Epithelial cell of esophagus (primary cell): ENCODE measurements at regions not wholly inside any gene's neighbourhood (a gene's known extent, or its start where the extent isn't known, plus 50 kb on each side); places are given as distances from the start of the nearest gene placed in this dataset.

Experiments used
- DNase-seq: peaks from one replicate; pipeline ENCODE4 v3.0.0; 2010; ENCODE audit warnings: low read depth
- H3K4me3 ChIP-seq: 2 replicates; pipeline ENCODE4 v1.5.1; 2011; ENCODE audit warnings: mild to moderate bottlenecking, low read length, control low read depth
- TF ChIP-seq, protein P1 (sequence below): IDR thresholded peaks from 2 replicates; pipeline ENCODE4 v1.5.1; 2011; ENCODE audit warnings: low read depth, mild to moderate bottlenecking, low read length, control low read depth, inconsistent platforms; ENCODE audit not compliant: insufficient read depth; ENCODE audit errors: missing control alignments

DNA sequence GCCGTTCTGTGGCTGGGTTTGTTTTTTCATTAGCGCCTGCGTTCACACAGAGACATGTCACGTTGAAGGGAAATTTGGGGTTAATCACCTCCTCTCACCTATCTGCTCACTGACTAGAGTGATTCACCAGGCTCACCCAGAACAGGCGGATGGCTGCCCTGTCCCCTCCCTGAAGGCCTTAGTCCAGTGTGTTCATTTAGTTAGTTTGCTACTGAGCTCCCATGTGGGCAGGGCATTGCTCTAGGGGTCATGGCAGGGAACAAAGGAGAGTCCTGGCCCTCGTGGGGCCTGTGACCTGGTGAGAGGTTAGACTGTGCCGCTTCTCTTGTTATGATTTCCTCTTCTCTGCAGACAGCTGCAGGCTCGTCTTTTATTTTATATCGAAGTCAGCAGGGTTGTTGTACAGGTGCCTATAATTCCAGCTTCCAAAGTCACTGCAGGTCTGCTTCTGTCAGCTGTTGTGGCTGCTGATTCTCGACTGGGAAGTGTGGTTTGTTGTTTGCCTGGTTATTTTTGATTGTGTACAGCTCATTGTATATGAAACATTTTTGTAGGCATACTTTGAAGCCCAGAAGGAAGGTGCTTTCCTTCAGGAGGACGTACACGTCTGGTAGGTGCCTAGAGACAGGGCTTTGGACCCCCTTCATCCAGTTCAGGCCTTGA, 73.4 kb upstream of the GSE1 start:
- DNase-seq, result no peak
- TF ChIP-seq, protein P1, sequence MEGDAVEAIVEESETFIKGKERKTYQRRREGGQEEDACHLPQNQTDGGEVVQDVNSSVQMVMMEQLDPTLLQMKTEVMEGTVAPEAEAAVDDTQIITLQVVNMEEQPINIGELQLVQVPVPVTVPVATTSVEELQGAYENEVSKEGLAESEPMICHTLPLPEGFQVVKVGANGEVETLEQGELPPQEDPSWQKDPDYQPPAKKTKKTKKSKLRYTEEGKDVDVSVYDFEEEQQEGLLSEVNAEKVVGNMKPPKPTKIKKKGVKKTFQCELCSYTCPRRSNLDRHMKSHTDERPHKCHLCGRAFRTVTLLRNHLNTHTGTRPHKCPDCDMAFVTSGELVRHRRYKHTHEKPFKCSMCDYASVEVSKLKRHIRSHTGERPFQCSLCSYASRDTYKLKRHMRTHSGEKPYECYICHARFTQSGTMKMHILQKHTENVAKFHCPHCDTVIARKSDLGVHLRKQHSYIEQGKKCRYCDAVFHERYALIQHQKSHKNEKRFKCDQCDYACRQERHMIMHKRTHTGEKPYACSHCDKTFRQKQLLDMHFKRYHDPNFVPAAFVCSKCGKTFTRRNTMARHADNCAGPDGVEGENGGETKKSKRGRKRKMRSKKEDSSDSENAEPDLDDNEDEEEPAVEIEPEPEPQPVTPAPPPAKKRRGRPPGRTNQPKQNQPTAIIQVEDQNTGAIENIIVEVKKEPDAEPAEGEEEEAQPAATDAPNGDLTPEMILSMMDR, result no peak
- H3K4me3 ChIP-seq, result no peak overlapping the region

GRCh38 chr16:85541181-85541580, 71.9 kb upstream of the GSE1 start:
- TF ChIP-seq, protein P1, result no peak
- DNase-seq, result no peak
- H3K4me3 ChIP-seq, result no peak overlapping the region

DNA sequence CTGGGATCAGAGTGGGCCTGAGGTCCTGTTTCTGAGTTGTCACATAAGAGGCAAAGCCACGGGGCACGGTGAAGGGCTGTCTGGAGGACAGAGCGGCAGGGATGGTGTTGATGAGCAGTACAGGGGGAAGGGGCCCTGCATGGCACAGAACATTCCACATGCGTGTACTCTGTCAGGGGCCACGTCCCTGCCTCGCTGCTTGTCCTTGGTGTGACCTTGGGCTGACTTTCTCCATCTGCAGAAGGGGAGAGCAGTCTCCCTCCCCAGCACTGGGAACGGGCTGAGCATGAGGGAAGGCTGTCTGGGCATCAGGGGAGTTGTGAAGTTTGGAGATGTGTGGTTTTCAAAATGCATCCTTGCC, 71.5 kb upstream of the GSE1 start:
- H3K4me3 ChIP-seq, result no peak overlapping the region
- TF ChIP-seq, protein P1, result no peak
- no peak for DNase-seq

GRCh38 chr16:85541980-85542900, 70.9 kb upstream of the GSE1 start:
- H3K4me3 ChIP-seq, result no peak overlapping the region
- TF ChIP-seq, protein P1, result no peak
- no peak for DNase-seq

DNA sequence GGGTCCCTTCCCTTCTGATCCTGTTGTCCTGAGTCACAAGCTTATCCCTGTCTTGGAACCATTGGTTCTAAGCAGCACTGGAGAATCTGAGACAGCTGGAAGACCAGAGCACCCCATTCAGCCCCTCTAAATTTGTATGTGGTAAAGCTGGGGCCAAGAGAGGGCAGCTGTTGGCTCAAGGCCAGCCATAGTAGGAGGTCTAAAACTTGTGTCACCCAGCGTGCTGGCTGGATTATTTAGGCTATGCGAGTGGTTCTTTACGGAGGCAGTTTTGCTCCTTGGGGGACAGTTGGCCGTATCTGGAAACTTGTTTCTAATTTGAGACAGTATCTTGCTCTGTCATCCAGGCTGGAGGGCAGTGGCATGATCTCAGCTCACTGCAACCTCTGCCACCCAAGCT, 69.6 kb upstream of the GSE1 start:
- TF ChIP-seq, protein P1, result no peak
- DNase-seq, result no peak
- H3K4me3 ChIP-seq, result no peak overlapping the region

DNA sequence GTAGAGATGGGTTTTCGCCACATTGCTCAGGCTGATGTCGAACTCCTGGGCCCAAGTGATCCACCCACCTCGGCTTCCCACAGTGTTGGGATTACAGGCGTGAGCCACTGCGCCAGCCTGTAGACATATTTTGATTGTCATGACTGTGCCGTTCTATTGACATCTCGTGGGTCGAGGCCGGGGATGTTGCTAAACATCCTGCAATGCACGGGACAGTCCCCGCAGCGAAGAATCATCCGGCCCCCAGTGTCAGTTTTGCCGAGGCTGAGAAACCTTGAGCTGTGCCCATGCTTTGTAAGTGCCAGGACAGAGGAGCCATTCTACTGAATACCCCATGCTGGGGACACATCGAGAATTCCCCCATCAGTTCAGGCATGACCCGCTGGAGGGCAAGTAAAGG, 69.1 kb upstream of the GSE1 start:
- DNase-seq, result no peak
- TF ChIP-seq, protein P1, result no peak
- no peak overlapping the region for H3K4me3 ChIP-seq
